ENCODE measurements at regions not wholly inside any gene's neighbourhood (a gene's known extent, or its start where the extent isn't known, plus 50 kb on each side); places are given as distances from the start of the nearest gene placed in this dataset.
"Not testable (repeated sequence)": the region's sequence is repeated elsewhere in the genome, so short reads cannot be mapped to it uniquely, and the experiment has no call there.

DNA sequence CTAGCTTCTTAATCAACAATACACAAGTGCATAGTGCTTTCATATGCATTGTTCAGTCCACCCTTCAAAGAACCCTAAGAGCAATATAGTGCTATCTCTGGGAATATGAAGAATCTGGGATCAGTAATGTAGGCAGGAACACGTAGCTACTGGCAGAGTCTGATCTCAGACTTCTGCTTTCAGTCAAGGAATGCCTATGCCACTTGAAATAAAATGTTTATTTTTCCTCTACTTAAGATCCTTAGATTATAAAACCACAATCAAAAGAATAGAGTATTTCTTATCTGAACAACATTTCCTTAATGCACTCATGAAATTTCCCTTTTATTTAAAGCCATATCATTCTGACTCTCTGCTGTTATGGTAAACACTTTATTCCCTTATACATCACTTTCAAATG is 1407.8 kb upstream of the C9orf72 start:
- H3K4me3 ChIP-seq (ENCODE audit: control insufficient read depth, low read depth, low read length) = no peak overlapping the region
- TF ChIP-seq, protein P1, sequence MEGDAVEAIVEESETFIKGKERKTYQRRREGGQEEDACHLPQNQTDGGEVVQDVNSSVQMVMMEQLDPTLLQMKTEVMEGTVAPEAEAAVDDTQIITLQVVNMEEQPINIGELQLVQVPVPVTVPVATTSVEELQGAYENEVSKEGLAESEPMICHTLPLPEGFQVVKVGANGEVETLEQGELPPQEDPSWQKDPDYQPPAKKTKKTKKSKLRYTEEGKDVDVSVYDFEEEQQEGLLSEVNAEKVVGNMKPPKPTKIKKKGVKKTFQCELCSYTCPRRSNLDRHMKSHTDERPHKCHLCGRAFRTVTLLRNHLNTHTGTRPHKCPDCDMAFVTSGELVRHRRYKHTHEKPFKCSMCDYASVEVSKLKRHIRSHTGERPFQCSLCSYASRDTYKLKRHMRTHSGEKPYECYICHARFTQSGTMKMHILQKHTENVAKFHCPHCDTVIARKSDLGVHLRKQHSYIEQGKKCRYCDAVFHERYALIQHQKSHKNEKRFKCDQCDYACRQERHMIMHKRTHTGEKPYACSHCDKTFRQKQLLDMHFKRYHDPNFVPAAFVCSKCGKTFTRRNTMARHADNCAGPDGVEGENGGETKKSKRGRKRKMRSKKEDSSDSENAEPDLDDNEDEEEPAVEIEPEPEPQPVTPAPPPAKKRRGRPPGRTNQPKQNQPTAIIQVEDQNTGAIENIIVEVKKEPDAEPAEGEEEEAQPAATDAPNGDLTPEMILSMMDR (conservative IDR thresholded peaks at IDR 0.05; ENCODE audit: control insufficient read depth, insufficient read depth, low read depth, low read length) = no peak

DNA sequence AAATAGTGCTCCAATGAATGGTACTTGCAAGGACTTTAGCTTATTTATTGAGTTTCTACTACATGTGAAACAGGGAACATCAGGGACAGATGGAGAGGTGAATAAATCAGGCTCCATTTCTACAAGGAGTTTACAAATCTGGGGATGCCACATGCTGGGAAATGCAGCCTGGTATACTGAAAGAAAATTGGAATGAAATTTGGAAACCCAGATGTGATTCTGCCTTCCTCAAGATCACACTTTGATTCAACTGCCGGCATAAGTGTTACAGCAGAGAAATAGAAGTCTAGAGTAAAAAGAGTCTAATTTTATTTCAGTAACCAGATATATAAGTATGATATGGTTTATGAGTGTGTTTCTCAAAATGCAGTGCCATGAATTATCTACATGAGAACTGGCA is 1408.4 kb upstream of the C9orf72 start:
- H3K4me3 ChIP-seq (ENCODE audit: control insufficient read depth, low read depth, low read length) = no peak overlapping the region
- DNase-seq (ENCODE audit: low read depth) = no peak
- TF ChIP-seq, protein P1 (conservative IDR thresholded peaks at IDR 0.05; ENCODE audit: control insufficient read depth, insufficient read depth, low read depth, low read length) = no peak

More for the DNA sequence above, 1407.8 kb upstream of the C9orf72 start:
- no peak for DNase-seq (ENCODE audit: low read depth)

DNA sequence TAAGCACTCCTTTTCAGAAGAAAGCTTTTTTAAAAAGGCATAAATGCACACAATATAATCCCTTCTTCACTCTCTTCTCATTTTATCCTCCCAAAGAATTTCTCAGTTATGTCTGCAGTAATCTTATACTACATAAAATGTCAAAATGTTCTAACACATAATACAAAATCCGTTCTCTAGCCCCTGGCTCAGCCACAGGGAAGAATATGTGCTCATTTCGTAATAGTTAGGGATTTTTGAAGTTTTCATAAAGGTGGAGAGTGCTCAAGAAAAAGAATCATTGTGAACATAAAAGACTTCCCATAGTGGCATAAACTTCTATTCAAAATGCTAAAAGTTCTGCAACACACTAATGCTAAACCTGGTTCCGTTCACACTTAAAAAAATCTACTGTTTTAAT is 1410.7 kb upstream of the C9orf72 start:
- H3K4me3 ChIP-seq (ENCODE audit: control insufficient read depth, low read depth, low read length) = no peak overlapping the region
- no peak for DNase-seq (ENCODE audit: low read depth)
- TF ChIP-seq, protein P1 (conservative IDR thresholded peaks at IDR 0.05; ENCODE audit: control insufficient read depth, insufficient read depth, low read depth, low read length) = no peak

DNA sequence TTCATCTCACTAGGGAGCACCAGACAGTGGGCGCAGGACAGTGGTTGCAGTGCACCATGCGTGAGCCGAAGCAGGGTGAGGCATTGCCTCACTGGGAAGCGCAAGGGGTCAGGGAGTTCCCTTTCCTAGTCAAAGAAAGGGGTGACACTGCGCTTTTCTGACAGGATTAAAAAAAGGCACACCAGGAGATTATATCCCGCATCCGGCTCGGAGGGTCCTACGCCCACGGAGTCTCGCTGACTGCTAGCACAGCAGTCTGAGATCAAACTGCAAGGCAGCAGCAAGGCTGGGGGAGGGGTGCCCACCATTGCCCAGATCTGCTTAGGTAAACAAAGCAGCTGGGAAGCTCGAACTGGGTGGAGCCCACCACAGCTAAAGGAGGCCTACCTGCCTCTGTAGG is 1416.7 kb upstream of the C9orf72 start:
- H3K4me3 ChIP-seq (ENCODE audit: control insufficient read depth, low read depth, low read length) = not testable (repeated sequence)

DNA sequence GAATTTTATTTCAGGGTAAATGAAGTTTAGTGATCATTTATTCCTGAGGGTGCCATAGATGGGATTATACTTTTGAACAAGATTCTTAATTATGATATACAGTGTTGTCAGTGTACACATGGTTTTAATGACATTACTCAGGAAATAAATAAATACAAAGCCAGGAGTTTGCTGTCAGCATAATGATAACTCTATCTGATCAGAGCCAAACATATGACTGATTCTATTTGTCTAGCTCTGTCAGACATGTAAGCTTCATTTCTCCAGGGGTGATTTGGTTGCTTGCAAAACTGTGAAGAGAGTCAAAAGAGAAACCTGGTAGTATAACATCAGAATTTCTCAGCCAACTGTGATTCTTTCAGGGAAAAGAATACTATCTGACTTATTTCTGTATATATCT is 1425.8 kb upstream of the C9orf72 start:
- no peak overlapping the region for H3K4me3 ChIP-seq (ENCODE audit: control insufficient read depth, low read depth, low read length)
- no peak for DNase-seq (ENCODE audit: low read depth)
- TF ChIP-seq, protein P1 (conservative IDR thresholded peaks at IDR 0.05; ENCODE audit: control insufficient read depth, insufficient read depth, low read depth, low read length) = no peak

More for the DNA sequence above, 1416.7 kb upstream of the C9orf72 start:
- DNase-seq (ENCODE audit: low read depth) = not testable (repeated sequence)

DNA sequence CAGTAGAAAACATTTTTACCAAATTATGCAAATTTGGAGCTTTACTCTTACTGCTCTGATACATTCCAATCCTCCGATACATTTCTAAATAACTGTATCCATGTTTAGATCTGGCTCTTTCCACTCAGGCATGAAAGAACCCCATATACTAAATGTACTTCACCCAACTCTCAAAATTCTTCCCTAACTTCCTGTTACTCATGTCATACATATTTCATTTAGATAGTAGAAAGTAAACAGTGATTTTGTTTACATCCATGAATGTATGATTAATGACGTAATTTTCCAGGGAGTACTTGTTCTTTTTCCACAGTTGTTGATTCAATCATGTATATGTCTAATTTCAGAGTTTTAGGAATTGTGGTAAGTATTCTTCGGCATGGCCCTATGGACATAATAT is 1426.5 kb upstream of the C9orf72 start:
- no peak overlapping the region for H3K4me3 ChIP-seq (ENCODE audit: control insufficient read depth, low read depth, low read length)
- no peak for DNase-seq (ENCODE audit: low read depth)
- TF ChIP-seq, protein P1 (conservative IDR thresholded peaks at IDR 0.05; ENCODE audit: control insufficient read depth, insufficient read depth, low read depth, low read length) = no peak

DNA sequence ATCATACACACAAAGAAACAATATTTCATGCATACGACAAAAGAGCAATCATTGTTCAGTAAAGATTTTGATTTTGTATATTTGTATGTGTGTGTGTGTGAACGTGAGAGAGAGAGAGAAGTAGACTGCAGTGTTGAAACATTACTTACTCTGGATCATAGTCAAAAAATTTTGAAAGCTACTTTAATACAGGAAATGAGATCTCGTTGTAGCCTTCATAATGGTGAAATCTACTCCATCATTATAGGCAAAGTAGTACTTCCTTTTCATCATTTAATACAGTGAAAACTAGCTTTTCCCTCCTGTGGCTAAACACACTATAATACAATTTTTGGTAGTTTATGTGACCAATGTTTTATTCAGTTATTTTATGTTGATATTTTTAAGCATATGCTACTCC is 1427.7 kb upstream of the C9orf72 start:
- H3K4me3 ChIP-seq (ENCODE audit: control insufficient read depth, low read depth, low read length) = no peak overlapping the region
- TF ChIP-seq, protein P1 (conservative IDR thresholded peaks at IDR 0.05; ENCODE audit: control insufficient read depth, insufficient read depth, low read depth, low read length) = no peak
- DNase-seq (ENCODE audit: low read depth) = no peak
